Esophagus squamous epithelium (tissue), 5 donors: ENCODE measurements at regions not wholly inside any gene's neighbourhood (a gene's known extent, or its start where the extent isn't known, plus 50 kb on each side); places are given as distances from the start of the nearest gene placed in this dataset.
"Not testable (repeated sequence)": the region's sequence is repeated elsewhere in the genome, so short reads cannot be mapped to it uniquely, and the experiment has no call there.

Experiments used
- DNase-seq: peaks from one replicate; lab custom pipeline; 2025; lab: John Stamatoyannopoulos, UW
- H3K27ac ChIP-seq, 4 donors: fragments of 200-600 bp; sonication (generic); one replicate each; pipeline ENCODE4 v1.5.1; 2016 to 2019; ENCODE audit warnings: mild to moderate bottlenecking in 1 of 4
- H3K27me3 ChIP-seq, 4 donors: fragments of 200-600 bp; sonication (generic); 1 replicate in 3 of 4; 2 replicates in 1 of 4; pipeline versions ENCODE4 v1.5.1 to v1.6.0; 2017 to 2021; ENCODE audit warnings: antibody characterized with exemption in 1 of 4
- H3K36me3 ChIP-seq, 3 donors: fragments of 200-600 bp; sonication (generic); one replicate each; pipeline ENCODE4 v1.5.1; 2016 to 2019
- H3K4me1 ChIP-seq, 3 donors: fragments of 200-600 bp; sonication (generic); one replicate each; pipeline ENCODE4 v1.5.1; 2017 to 2019
- H3K4me3 ChIP-seq, 4 donors: fragments of 200-600 bp; sonication (generic); 1 replicate in 3 of 4; 2 replicates in 1 of 4; pipeline ENCODE4 v1.5.1; 2016 to 2019; ENCODE audit warnings: mild to moderate bottlenecking in 2 of 4, moderate library complexity in 1 of 4
- H3K9me3 ChIP-seq, 3 donors: fragments of 200-600 bp; sonication (generic); one replicate each; pipeline ENCODE4 v1.5.1; 2016 to 2019
- CTCF ChIP-seq, 6 experiments: fragments of 450-650 bp in 4 of 6; fragments of 200-600 bp in 2 of 6; sonication (generic) in 2 of 6; IDR thresholded peaks; one replicate each; pipeline ENCODE4 v1.5.1; 2016 to 2019; ENCODE audit warnings: antibody characterized with exemption in 6 of 6, mild to moderate bottlenecking in 4 of 6, moderate library complexity in 4 of 6
- POLR2A ChIP-seq, 4 donors: fragments of 450-650 bp; IDR thresholded peaks; one replicate each; pipeline ENCODE4 v1.6.1; 2017; ENCODE audit warnings: antibody characterized with exemption in 4 of 4, mild to moderate bottlenecking in 4 of 4, moderate library complexity in 3 of 4
- WGBS, 2 donors: methylation state at CpG; one replicate each; pipeline ENCODE4 v1.1.5; 2018; 5-methylcytosine and 5-hydroxymethylcytosine counted together
- intact Hi-C: fragments of 100-400 bp; cut with DNase I; formaldehyde crosslinking; loops from one replicate; pipeline ENCODE4 v1.15.0; 2022
- donor health status: DM: yes; HTN: yes; CAD: no.

- Histone ChIP-seq H3K4me3 (no peak overlapping the region), H3K9me3 (no peaks in the 10 kb centered on the region), H3K27me3 (no peaks in the 10 kb centered on the region), H3K27ac (no peak overlapping the region), H3K36me3 (no peaks in the 10 kb centered on the region), H3K4me1 (peaks cover 0 to 22% (median 0%) of the 10 kb centered on the region in 3 donors)
- intact Hi-C loops = no loop called here
- WGBS, 2 donors = 20 to 24% methylated on average over 2 of the region's 2 CpGs
- TF ChIP-seq POLR2A (IDR thresholded peaks at IDR 0.05) (no peak), CTCF (IDR thresholded peaks at IDR 0.05) (no peak)
- no peak for DNase-seq
These were observed 527.6 kb downstream of the DIPK2A start for GRCh38 chr3:144499001-144499930.

- no peak for TF ChIP-seq POLR2A (IDR thresholded peaks at IDR 0.05)
- no peak for TF ChIP-seq CTCF (IDR thresholded peaks at IDR 0.05)
- no peak overlapping the region for H3K4me3 ChIP-seq
- no peaks in the 10 kb centered on the region for H3K27me3 ChIP-seq
- intact Hi-C loops = no loop called here
- H3K4me1 ChIP-seq = peaks cover 0 to 9% (median 0%) of the 10 kb centered on the region in 3 donors
- H3K27ac ChIP-seq = no peak overlapping the region
- WGBS, 2 donors = 57 to 63% methylated on average over 1 of the region's 1 CpG
- H3K36me3 ChIP-seq = no peaks in the 10 kb centered on the region
- H3K9me3 ChIP-seq = no peaks in the 10 kb centered on the region
- no peak for DNase-seq
These were observed 529.8 kb downstream of the DIPK2A start for GRCh38 chr3:144501467-144501866.

GRCh38 chr3:144502402-144502801, 530.8 kb downstream of the DIPK2A start:
- no peaks in the 10 kb centered on the region for H3K9me3 ChIP-seq
- no peak overlapping the region for H3K27ac ChIP-seq
- H3K4me1 ChIP-seq = peaks cover 0 to under 1% (median 0%) of the 10 kb centered on the region in 3 donors
- H3K4me3 ChIP-seq = no peak overlapping the region
- H3K27me3 ChIP-seq = no peaks in the 10 kb centered on the region
- 71 to 76% methylated on average over 4 of the region's 4 CpGs for WGBS, 2 donors
- TF ChIP-seq POLR2A (IDR thresholded peaks at IDR 0.05) = no peak
- TF ChIP-seq CTCF (IDR thresholded peaks at IDR 0.05) = no peak
- H3K36me3 ChIP-seq = no peaks in the 10 kb centered on the region
- DNase-seq = no peak
- intact Hi-C loops = no loop called here

GRCh38 chr3:144506375-144506774, 534.8 kb downstream of the DIPK2A start:
- not testable (repeated sequence) for H3K9me3 ChIP-seq

GRCh38 chr3:144511346-144511745, 539.7 kb downstream of the DIPK2A start:
- H3K27ac ChIP-seq = no peak overlapping the region
- no peaks in the 10 kb centered on the region for H3K9me3 ChIP-seq
- DNase-seq = no peak
- 41 to 59% methylated on average over 3 of the region's 3 CpGs for WGBS, 2 donors
- no peaks in the 10 kb centered on the region for H3K27me3 ChIP-seq
- TF ChIP-seq CTCF (IDR thresholded peaks at IDR 0.05) (no peak), POLR2A (IDR thresholded peaks at IDR 0.05) (no peak)
- intact Hi-C loops = no loop called here
- no peaks in the 10 kb centered on the region for H3K36me3 ChIP-seq
- H3K4me3 ChIP-seq = no peak overlapping the region
- H3K4me1 ChIP-seq = no peaks in the 10 kb centered on the region

More at GRCh38 chr3:144506375-144506774, 534.8 kb downstream of the DIPK2A start:
- H3K27me3 ChIP-seq, H3K4me1 ChIP-seq, intact Hi-C loops, H3K27ac ChIP-seq, DNase-seq, H3K36me3 ChIP-seq, H3K4me3 ChIP-seq: not testable (repeated sequence)
- WGBS, 2 donors = 93 to 100% methylated on average over 3 of the region's 4 CpGs
